KMS-11 (cell line): ENCODE measurements at regions not wholly inside any gene's neighbourhood (a gene's known extent, or its start where the extent isn't known, plus 50 kb on each side); places are given as distances from the start of the nearest gene placed in this dataset.

Experiments
- H2AFZ ChIP-seq: fragments of 200-600 bp; sonication (generic); 2 replicates; pipeline ENCODE4 v1.6.1; 2016; ENCODE audit warnings: antibody characterized with exemption, mixed run types, low read depth
- H3K27ac ChIP-seq: fragments of 200-600 bp; sonication (generic); 2 replicates; pipeline ENCODE4 v1.6.1; 2016; ENCODE audit warnings: mild to moderate bottlenecking, mixed run types
- H3K27me3 ChIP-seq: fragments of 200-600 bp; sonication (generic); 2 replicates; pipeline ENCODE4 v1.6.1; 2017; ENCODE audit warnings: mild to moderate bottlenecking, low read depth, mixed run types, moderate library complexity; ENCODE audit not compliant: insufficient read depth
- H3K36me3 ChIP-seq: fragments of 200-600 bp; sonication (generic); 2 replicates; pipeline ENCODE4 v1.6.1; 2017; ENCODE audit warnings: mild to moderate bottlenecking, mixed run types; ENCODE audit not compliant: insufficient read depth
- H3K4me1 ChIP-seq: fragments of 200-600 bp; sonication (generic); 2 replicates; pipeline ENCODE4 v1.6.1; 2016; ENCODE audit warnings: mild to moderate bottlenecking, low read depth, mixed run types; ENCODE audit not compliant: poor library complexity, severe bottlenecking
- H3K4me2 ChIP-seq: fragments of 200-600 bp; sonication (generic); 2 replicates; pipeline ENCODE4 v1.7.0; 2016; ENCODE audit warnings: mild to moderate bottlenecking, mixed run types
- H3K4me3 ChIP-seq: fragments of 200-600 bp; sonication (generic); IDR thresholded peaks from 2 replicates; pipeline ENCODE4 v1.6.1; 2017; ENCODE audit warnings: low read depth, low read length, mixed read lengths; ENCODE audit not compliant: insufficient read depth
- H3K79me2 ChIP-seq: fragments of 200-600 bp; sonication (generic); 2 replicates; pipeline ENCODE4 v1.6.1; 2016; ENCODE audit warnings: low read depth, mixed run types; ENCODE audit not compliant: insufficient read depth
- H3K9ac ChIP-seq: fragments of 200-600 bp; sonication (generic); 2 replicates; pipeline ENCODE4 v1.6.1; 2016; ENCODE audit warnings: mild to moderate bottlenecking, mixed run types
- H4K20me1 ChIP-seq: fragments of 200-600 bp; sonication (generic); 2 replicates; pipeline ENCODE4 v1.6.1; 2016; ENCODE audit warnings: mild to moderate bottlenecking, mixed run types; ENCODE audit not compliant: insufficient read depth
- CTCF ChIP-seq: fragments of 200-600 bp; sonication (generic); conservative IDR thresholded peaks from 2 replicates; pipeline ENCODE4 v1.6.1; 2017; ENCODE audit warnings: low read depth, mild to moderate bottlenecking, antibody characterized with exemption, low read length, moderate library complexity, mixed read lengths

DNA sequence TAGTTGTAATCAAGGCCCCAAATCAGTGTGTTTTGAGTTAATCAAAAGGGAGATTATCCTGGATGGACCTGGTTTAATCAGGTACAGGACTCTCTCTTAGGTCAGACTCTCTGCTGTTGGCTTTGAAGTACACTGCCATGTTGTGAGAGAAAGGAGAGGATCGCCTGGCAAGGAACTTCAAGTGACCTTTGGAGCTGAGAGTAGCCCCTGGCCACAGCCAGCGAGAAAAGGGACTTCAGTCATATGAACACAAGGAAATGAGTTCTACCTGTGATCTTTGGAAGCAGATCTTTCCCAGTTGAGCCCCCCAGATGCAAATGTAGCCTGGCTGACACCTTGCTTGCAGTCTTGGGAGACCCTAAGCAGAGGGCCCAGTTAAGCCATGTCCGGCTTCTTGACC, 68.3 kb upstream of the CPM start:
- no peaks in the 10 kb centered on the region for H4K20me1 ChIP-seq
- no peak overlapping the region for H2AFZ ChIP-seq
- H3K79me2 ChIP-seq = no peaks in the 10 kb centered on the region
- H3K4me3 ChIP-seq = no peak overlapping the region
- H3K36me3 ChIP-seq = no peaks in the 10 kb centered on the region
- no peak overlapping the region for H3K9ac ChIP-seq
- H3K4me1 ChIP-seq = no peaks in the 10 kb centered on the region
- H3K27ac ChIP-seq = no peak overlapping the region
- H3K27me3 ChIP-seq = no peaks in the 10 kb centered on the region
- TF ChIP-seq CTCF = no peak
- no peak overlapping the region for H3K4me2 ChIP-seq

- no peaks in the 10 kb centered on the region for H3K36me3 ChIP-seq
- no peak overlapping the region for H2AFZ ChIP-seq
- H3K27ac ChIP-seq = no peak overlapping the region
- no peak for TF ChIP-seq CTCF
- H4K20me1 ChIP-seq = no peaks in the 10 kb centered on the region
- H3K79me2 ChIP-seq = no peaks in the 10 kb centered on the region
- H3K4me2 ChIP-seq = no peak overlapping the region
- no peak overlapping the region for H3K9ac ChIP-seq
- H3K4me3 ChIP-seq = no peak overlapping the region
- no peaks in the 10 kb centered on the region for H3K27me3 ChIP-seq
- no peaks in the 10 kb centered on the region for H3K4me1 ChIP-seq
These were observed 70.0 kb upstream of the CPM start for GRCh38 chr12:69002969-69003368.

DNA sequence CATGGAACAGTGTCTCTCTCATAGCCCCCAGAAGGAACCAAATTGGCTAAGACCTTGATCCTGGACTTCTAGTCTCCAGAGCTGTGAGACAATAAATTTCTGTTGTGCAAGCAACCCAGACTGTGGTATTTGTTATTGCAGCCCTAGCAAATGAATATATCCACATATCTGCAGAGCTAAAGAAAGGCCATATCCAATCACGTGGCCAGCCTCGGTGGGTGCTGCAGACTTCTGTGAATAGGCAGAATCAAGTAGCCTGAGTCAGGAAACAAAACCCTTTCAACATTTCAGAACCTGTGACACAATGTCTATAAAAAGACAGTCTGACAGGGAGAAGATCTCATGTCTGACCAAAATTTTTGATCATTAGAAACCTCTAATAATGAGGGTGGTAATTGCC, 71.0 kb upstream of the CPM start:
- Histone ChIP-seq H3K9ac (no peak overlapping the region), H3K4me1 (no peaks in the 10 kb centered on the region), H3K4me2 (no peak overlapping the region), H3K79me2 (no peaks in the 10 kb centered on the region), H2AFZ (no peak overlapping the region), H4K20me1 (no peaks in the 10 kb centered on the region), H3K4me3 (no peak overlapping the region), H3K27ac (no peak overlapping the region), H3K36me3 (no peaks in the 10 kb centered on the region), H3K27me3 (no peaks in the 10 kb centered on the region)
- TF ChIP-seq CTCF = no peak

DNA sequence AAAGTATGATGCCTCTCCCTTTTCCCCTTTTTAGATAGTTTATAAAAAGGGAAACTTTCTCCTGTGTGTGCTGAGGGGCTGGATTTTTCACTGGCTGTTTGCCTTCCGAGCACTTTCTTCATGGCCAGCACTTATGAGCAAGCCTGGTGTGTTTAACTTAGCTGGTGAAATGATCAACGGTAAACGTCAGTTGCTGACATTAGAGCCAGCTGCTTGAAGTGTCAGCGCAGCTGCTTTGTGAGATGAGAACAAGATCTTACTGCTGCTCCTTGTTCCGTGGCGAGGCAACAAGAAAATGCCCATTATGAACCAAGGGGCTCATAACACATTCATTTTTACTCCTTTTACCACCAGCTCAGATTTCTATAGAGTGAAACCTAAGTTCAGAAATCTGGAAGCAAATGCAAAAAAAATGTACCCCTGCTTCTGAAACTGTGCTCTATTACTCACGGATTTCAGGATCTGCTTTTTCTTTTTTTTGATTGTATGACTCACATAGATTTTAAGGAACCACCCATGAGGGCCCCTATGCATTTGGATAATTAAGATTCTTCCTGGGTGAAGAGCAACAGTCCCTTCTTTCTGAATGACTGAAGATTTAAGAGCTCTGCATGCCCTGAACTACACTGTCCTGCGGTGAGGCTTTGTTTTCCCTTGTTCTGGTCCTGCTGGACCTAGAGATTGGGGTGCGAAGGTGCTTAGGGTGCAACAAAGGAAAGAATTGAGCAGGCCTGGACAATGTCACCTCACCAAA, 74.3 kb upstream of the CPM start:
- H3K27ac ChIP-seq = no peak overlapping the region
- H4K20me1 ChIP-seq = no peaks in the 10 kb centered on the region
- no peak overlapping the region for H2AFZ ChIP-seq
- no peaks in the 10 kb centered on the region for H3K27me3 ChIP-seq
- H3K9ac ChIP-seq = no peak overlapping the region
- no peaks in the 10 kb centered on the region for H3K4me1 ChIP-seq
- no peak overlapping the region for H3K4me3 ChIP-seq
- no peaks in the 10 kb centered on the region for H3K79me2 ChIP-seq
- no peaks in the 10 kb centered on the region for H3K36me3 ChIP-seq
- H3K4me2 ChIP-seq = no peak overlapping the region
- TF ChIP-seq CTCF = no peak
